ENCODE measurements at regions not wholly inside any gene's neighbourhood (a gene's known extent, or its start where the extent isn't known, plus 50 kb on each side); places are given as distances from the start of the nearest gene placed in this dataset.

- DNase-seq: no peak
These were observed 175.3 kb upstream of the STT3B start for GRCh38 chr3:31357451-31357850.

GRCh38 chr3:31358473-31359070 lies 174.2 kb upstream of the STT3B start:
- DNase-seq: no peak

DNA sequence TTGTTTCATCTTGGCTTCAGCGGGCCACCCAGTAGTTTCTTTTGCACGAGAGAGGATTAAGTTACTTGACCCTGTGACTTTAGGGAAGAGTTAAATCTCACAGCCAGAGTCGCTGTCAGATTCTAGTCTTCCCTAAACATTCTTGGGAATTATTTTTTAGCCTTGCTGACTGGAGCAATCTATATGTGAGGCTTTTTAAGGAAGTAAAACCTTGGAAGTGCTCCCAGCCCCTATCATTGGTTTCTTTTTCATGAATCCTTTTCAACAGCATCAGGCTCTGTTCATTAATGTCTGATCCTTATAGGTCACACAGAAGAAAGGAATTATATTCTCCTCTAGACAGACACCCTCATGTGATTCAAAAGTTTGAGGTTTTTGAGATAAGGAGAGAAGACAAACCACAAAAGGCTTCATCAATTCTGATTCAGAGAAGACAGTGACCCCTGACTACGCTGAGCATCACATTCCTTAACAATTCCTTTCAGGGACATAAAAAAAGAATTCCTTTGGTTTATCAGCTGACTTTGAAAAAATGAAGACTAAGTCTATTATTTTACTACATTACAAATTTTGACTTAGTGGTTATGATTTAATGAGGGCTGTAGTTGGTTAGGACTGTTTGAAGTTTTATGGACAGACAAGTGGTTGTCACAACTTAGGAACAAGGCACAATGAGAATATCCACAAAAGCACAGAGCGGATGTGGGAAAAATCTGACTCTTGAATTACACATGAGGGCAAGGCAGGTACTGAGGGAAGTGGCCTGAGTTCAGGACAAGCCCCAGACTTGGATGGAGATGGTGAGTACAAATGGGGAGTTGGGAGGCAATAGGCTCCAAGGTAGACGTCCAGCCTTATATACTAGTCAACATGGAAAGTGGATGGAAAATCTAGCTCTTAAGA lies 171.1 kb upstream of the STT3B start:
- DNase-seq: no peak

DNA sequence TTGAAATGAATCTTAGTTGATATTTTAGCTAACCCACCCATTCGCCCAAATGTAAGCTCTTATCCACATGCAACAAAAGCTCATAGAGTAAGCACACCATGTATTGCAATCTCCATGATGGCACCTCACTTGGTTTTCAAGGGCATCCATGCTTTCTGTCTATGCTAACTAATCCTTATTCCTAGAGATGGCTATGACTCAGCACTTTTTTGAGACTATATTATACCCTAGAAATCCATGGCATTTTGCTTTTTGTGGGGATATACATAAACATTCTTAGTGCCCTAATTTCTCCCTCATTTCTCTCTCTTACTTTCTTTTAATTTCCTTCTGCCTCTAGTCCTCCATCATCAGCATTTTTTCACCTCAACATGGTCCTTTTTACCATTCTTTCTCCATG lies 168.5 kb upstream of the STT3B start:
- no peak for DNase-seq

DNA sequence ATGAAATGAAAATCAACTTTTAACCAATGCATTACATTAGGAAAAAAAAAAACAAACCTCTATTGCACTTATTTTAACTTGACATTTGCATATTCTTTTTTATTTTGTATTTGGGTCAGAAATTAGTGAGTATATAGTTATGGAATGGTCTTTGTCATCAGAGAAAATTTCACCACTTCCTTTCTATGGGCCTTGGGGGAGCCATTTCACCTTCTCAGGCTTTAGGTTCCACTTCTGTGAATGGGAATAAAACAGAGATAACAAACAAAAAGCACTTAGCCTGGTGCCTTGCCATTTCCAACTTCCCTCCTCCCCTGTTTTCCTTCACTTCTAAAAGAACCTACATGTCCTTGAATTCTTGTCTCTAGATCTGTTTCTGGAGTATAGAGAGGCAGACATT lies 168.0 kb upstream of the STT3B start:
- DNase-seq: no peak

GRCh38 chr3:31367518-31367917 lies 165.2 kb upstream of the STT3B start:
- DNase-seq: no peak

DNA sequence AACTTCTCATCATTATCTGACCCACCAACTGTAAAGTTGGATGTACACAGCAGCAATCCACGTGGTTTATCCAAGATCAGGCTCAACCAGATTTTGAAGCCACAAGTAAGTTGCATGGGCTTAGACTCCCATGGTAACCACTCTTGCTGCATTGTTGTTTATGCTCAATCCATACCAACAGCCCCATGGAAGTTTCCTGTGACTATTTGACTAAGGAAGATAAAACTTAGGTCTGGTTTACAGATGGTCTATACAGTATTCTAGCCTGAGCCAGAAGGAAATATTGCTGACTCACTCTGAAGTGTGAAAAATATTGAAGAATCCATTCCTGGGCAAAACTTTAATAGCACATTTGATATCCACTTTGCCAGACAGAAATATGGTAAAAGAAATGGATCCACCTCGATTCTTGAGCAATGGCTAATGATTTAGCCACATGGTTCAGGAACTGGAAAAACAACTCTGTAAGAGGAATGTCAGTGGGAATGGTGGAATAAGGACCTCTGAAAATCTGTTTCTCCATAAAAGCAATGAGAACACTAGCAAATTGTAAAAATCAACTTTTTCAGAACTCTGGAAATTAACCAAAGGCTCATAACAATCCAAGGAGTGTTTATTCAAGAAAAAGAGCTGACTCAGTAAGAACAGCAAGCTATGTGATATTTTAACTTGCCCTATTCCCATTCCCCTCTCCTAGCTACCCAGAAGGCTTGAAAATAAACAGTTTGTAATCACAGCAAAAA lies 162.9 kb upstream of the STT3B start:
- DNase-seq: no peak

DNA sequence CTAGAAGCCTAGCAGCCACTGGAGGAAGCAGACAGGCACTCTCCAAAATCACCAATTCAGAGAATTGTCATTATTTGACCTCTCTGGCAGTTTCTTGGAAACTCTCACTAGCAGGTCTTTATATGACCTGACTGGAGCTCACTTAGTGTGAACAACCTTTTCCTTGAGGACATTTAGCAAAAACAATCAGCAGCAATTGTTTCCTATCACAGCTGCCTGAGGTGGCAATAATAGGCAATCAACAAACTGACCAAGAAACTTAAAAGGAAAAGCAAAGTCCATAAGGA lies 162.4 kb upstream of the STT3B start:
- no peak for DNase-seq

- DNase-seq: no peak
These were observed 162.0 kb upstream of the STT3B start for GRCh38 chr3:31370681-31371080.

DNA sequence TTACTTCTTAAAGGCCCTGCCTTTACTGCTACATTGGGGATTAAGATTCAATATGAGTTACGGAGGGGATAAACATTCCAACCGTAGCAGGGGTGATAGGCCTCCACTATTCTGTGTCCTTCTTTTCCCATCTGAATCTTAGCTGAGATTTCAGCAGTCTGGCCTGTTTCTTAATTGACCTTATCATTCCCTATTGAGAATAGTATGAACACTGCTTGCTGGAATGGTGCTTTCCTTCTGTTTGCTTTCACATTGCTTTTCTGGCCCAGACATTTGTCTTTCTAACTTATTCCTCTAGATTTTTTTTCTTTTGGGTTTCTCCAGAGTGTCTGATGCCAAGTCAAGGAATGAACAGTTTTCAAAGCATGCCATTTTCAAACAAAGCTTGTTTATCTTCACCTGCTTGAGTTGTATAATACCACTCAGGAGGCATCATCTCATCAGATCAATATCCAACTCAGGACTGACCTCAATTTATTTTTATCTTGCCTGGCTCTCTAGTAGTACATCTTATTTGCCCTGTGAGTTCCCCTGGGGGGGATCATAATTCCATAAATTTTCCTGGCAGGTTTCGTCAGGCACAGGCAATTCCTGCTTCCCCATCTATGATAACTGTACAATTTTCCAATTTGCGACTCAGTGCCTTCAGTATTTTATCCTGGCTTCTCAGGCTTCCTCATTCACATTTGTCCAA lies 161.1 kb upstream of the STT3B start:
- DNase-seq: no peak

- peak; percentile 72 for DNase-seq
These were observed 159.0 kb upstream of the STT3B start for GRCh38 chr3:31373681-31374080.

- no peak for DNase-seq
These were observed 155.6 kb upstream of the STT3B start for GRCh38 chr3:31377045-31377642.

- no peak for DNase-seq
These were observed 154.5 kb upstream of the STT3B start for GRCh38 chr3:31378231-31378630.

DNA sequence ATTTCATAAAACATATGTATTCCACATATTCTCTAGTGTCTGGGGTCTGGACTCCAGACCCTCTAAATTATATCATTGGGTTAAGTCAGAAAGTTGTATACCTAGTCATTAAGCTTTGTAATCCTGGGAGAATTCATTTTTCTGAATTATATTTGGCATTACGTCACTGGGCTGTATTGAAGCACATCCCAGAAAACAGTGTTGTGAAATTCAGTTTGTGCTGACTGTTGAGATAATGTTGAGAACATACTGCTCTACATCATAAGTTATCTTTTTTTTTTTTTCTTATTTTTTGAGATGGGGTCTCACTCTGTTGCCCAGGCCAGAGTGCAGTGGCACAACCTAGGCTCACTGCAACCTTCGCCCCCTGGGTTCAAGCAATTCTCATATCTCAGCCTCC lies 153.1 kb upstream of the STT3B start:
- DNase-seq: no peak

- no peak for DNase-seq
These were observed 149.9 kb upstream of the STT3B start for GRCh38 chr3:31382856-31383255.

DNA sequence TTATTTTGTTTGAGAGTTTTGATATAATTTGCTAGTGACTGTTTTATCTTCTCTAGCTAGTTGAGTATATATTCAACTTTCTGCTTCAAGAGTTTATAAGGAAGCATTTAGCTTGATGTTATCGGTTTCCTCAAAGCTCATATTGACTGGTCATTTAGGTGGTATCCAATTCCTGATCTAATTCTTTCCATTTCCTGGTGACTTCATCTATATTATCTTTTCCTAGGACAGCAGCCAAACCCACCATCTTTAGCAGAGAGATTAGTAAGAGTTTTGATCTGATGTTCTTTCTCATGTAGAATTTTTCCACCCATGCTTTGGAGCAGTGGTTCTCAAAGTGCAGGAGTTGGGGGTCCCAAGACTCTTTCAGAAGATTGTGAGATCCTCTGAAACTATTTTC lies 148.6 kb upstream of the STT3B start:
- DNase-seq: no peak

GRCh38 chr3:31389939-31390338 lies 142.8 kb upstream of the STT3B start:
- no peak for DNase-seq

- DNase-seq: no peak
These were observed 142.3 kb upstream of the STT3B start for GRCh38 chr3:31390466-31390865.

DNA sequence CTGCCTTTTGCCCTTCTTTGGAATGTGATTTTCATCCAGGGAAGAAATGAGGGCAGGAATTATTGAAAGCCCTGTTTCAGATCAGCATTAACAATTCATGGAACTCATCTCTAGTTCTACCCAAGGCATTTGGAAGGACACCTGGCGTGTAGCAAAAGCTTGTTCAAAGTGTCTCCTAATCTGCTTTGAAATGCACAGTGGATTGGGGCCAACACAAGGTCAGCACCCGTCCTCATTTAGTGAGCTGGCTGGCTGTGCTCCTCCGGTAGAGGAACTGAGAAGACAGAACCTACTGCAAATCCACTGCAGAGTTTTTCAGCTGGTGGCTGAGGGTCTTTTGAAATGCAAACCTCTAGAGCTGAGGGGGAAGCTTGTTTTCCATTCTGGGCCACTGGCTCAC lies 141.6 kb upstream of the STT3B start:
- no peak for DNase-seq

GRCh38 chr3:31392568-31392967 lies 140.2 kb upstream of the STT3B start:
- DNase-seq: no peak

DNA sequence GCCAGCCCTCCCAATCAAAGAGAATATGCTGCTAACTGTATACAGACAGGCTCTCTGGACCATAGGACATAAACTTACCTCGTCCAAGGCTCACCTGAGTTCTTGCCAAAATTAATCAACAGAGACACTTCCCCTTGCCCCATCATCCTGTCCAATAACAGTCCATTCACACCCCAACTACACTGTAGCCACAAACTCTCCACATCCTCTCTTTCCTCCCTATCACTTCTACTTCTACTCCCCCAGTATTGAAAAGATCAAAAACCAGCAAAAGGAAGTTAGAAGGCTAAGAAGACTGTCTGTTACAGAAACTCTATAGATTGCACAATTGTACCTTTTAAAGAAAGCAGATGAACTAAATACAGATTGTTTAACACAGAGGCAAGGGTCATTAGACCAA lies 133.5 kb upstream of the STT3B start:
- DNase-seq: no peak

GRCh38 chr3:31402117-31402516 lies 130.6 kb upstream of the STT3B start:
- no peak for DNase-seq

DNA sequence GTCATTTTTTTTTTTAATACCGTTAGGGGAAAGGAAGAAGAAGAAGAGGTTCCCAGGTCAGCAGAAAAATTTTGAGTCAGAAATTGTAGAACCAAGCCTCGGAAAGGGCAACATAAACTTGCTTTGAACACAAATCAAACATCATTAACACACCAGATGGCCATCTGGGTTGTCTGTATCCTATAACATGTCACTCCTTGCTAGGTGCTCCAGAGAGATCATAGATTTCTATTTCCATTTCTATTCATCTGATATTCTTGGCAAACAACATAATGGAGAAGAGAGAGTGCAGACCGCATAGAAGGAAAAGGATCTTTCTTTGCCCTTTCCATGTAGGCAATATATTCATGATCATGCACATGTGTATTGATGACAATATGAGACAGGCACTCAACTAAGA lies 129.5 kb upstream of the STT3B start:
- no peak for DNase-seq
